ENCODE measurements at regions not wholly inside any gene's neighbourhood (a gene's known extent, or its start where the extent isn't known, plus 50 kb on each side); places are given as distances from the start of the nearest gene placed in this dataset.

GRCh38 chr15:94610485-94610884, 379.1 kb downstream of the MCTP2 start:
- TF ChIP-seq POLR2AphosphoS5 (IDR thresholded peaks at IDR 0.05; ENCODE audit: low read depth, low read length), result no peak
- TF ChIP-seq, protein P1, sequence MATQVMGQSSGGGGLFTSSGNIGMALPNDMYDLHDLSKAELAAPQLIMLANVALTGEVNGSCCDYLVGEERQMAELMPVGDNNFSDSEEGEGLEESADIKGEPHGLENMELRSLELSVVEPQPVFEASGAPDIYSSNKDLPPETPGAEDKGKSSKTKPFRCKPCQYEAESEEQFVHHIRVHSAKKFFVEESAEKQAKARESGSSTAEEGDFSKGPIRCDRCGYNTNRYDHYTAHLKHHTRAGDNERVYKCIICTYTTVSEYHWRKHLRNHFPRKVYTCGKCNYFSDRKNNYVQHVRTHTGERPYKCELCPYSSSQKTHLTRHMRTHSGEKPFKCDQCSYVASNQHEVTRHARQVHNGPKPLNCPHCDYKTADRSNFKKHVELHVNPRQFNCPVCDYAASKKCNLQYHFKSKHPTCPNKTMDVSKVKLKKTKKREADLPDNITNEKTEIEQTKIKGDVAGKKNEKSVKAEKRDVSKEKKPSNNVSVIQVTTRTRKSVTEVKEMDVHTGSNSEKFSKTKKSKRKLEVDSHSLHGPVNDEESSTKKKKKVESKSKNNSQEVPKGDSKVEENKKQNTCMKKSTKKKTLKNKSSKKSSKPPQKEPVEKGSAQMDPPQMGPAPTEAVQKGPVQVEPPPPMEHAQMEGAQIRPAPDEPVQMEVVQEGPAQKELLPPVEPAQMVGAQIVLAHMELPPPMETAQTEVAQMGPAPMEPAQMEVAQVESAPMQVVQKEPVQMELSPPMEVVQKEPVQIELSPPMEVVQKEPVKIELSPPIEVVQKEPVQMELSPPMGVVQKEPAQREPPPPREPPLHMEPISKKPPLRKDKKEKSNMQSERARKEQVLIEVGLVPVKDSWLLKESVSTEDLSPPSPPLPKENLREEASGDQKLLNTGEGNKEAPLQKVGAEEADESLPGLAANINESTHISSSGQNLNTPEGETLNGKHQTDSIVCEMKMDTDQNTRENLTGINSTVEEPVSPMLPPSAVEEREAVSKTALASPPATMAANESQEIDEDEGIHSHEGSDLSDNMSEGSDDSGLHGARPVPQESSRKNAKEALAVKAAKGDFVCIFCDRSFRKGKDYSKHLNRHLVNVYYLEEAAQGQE (IDR thresholded peaks at IDR 0.05; ENCODE audit: insufficient read depth in 1 of 2, low read depth in 2 of 2, low read length in 2 of 2), result no peak
- no peak for TF ChIP-seq FOXP2 (optimal IDR thresholded peaks at IDR 0.05; ENCODE audit: borderline replicate concordance, extremely low read depth, extremely low read length, insufficient read depth)
- TF ChIP-seq TAF1 (IDR thresholded peaks at IDR 0.05; ENCODE audit: borderline replicate concordance, insufficient read depth, low read length), result no peak

Data from PFSK-1 (cell line).